ENCODE measurements at regions not wholly inside any gene's neighbourhood (a gene's known extent, or its start where the extent isn't known, plus 50 kb on each side); places are given as distances from the start of the nearest gene placed in this dataset.

DNA sequence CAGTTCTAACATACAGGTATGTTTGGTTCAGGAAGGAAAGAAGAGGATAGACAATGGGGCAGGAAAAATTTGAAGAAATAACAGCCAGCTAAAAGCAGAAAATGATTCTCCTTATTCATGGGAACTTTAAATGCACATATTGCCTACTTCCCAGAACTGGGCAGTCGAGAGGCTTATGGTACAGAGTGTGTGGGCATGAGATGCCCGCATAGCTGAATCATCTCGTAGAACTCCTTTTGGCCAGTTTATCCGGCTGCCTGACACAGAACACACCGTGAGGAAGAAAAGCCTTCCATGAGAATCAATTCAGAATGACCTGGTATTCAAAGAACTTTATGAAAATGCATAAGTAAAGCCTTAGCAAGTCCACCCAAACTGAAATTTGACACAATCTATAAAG, 471.6 kb downstream of the SH2D4B start:
- 79 to 88% methylated on average over 5 of the region's 5 CpGs for WGBS, 2 donors
- Histone ChIP-seq H3K36me3 (no peaks in the 10 kb centered on the region), H3K9me3 (no peaks in the 10 kb centered on the region), H3K27me3 (no peaks in the 10 kb centered on the region), H3K4me1 (no peaks in the 10 kb centered on the region), H3K27ac (no peak overlapping the region), H3K4me3 (no peak overlapping the region)
- TF ChIP-seq, protein P1, sequence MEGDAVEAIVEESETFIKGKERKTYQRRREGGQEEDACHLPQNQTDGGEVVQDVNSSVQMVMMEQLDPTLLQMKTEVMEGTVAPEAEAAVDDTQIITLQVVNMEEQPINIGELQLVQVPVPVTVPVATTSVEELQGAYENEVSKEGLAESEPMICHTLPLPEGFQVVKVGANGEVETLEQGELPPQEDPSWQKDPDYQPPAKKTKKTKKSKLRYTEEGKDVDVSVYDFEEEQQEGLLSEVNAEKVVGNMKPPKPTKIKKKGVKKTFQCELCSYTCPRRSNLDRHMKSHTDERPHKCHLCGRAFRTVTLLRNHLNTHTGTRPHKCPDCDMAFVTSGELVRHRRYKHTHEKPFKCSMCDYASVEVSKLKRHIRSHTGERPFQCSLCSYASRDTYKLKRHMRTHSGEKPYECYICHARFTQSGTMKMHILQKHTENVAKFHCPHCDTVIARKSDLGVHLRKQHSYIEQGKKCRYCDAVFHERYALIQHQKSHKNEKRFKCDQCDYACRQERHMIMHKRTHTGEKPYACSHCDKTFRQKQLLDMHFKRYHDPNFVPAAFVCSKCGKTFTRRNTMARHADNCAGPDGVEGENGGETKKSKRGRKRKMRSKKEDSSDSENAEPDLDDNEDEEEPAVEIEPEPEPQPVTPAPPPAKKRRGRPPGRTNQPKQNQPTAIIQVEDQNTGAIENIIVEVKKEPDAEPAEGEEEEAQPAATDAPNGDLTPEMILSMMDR (IDR thresholded peaks at IDR 0.05) = no peak
- TF ChIP-seq POLR2A (IDR thresholded peaks at IDR 0.05) = no peak
- no peak for TF ChIP-seq EP300 (IDR thresholded peaks at IDR 0.05)
- DNase-seq (ENCODE audit: low spot score in 2 of 2) = no peak

DNA sequence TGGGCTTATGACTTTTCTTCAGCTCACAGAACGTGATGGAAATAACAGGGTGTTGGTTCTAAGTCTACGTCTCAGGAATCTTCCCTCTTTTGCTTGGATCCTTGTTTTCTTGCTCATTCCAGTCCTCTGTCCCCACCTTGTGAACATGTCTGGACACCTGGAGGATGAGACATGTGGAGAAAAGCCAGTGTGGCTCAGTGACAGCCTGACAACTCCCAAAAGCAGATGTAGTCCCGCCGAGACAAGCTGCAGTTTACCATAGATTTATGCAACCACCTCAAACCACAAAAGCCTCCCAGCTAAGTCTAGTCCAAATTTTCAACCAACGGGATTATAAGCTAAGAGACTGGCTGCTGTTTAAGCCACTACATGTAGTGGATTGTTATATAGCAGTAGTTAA, 476.1 kb downstream of the SH2D4B start:
- Histone ChIP-seq H3K27ac (no peak overlapping the region), H3K36me3 (no peaks in the 10 kb centered on the region), H3K9me3 (no peaks in the 10 kb centered on the region), H3K27me3 (no peaks in the 10 kb centered on the region), H3K4me1 (no peaks in the 10 kb centered on the region), H3K4me3 (no peak overlapping the region)
- TF ChIP-seq EP300 (IDR thresholded peaks at IDR 0.05) (no peak), POLR2A (IDR thresholded peaks at IDR 0.05) (no peak)
- TF ChIP-seq, protein P1 (IDR thresholded peaks at IDR 0.05) = no peak
- 47 to 68% methylated on average over 5 of the region's 5 CpGs for WGBS, 2 donors
- no peak for DNase-seq (ENCODE audit: low spot score in 2 of 2)

DNA sequence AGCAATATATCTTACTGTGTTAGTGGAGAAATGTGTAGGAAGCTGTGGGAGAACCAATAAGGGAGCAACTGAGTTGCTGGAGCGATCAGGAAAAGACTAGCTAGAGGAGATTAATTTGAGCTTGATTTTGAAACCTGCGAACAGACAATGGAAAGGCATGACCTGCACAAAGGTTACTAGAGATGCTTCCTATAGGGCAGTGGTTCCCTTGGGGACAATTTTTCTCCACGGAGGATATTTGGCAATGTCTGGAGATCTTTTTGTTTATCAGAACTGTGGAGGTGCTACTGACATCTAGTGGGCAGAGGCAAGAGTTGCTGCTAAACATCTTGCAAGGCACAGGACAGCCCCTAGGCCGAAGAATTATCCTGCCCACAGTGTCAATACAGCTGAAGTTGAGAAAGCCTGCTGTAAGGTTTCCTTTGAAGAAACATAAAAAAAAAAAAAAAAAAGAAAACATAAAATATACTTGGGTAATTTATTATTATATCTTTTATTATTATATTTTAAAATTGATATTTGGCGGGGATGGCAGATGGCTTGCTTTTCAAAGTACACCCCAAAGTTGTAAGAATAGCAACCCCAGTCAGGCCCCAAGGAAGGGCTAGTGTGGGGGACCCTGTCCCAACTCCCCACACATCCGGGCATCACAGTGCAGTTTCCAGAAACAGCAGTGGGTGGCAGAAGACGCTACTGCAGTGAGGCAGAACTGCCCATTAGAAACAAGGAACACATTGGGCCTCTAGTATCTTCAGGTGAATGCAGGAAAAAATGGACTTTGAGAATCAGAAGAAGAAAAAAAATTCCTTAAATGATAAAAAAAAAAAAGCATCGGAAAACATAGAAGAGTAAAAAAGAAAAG, 481.6 kb downstream of the SH2D4B start:
- DNase-seq (ENCODE audit: low spot score in 2 of 2) = no peak

DNA sequence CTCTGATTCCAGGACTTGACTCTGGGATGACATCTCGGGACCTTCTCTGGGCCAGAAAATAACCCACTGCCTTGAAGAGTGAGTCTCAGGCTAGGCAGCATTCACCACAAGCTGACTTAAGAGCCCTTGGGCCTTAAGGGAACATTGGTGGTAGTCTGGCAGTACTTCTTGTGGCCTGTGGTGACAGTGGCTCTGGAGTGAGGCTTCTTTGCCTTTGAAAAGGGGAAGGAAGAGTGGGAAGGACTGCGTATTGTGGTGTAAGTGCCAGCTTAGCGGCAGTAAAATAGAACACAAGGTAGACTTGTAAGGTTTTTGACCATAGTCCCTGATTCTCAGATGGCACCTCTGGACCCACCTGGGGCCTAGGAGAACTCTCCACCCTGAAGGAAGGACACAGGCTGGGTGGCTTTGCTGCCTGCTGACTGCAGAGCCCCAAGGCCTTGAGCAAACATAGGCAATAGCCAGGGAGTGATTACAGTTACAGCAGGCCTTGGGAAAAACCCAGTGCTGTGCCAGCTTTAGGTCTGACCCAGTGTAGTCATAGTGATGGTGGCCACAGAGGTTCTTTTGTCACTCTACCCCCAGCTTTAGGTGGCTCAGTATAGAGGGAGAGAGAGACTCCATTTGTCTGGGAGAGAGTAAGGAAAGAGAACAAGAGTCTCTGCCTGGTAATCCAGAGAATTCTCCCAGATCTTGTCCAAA, 483.9 kb downstream of the SH2D4B start:
- H3K27ac ChIP-seq = no peak overlapping the region
- WGBS, 2 donors = 70 to 81% methylated on average over 3 of the region's 3 CpGs
- H3K4me3 ChIP-seq = no peak overlapping the region
- peaks cover 0 to 4% (median 0%) of the 10 kb centered on the region in 4 donors for H3K4me1 ChIP-seq
- TF ChIP-seq, protein P1 (IDR thresholded peaks at IDR 0.05) = no peak
- TF ChIP-seq POLR2A (IDR thresholded peaks at IDR 0.05) = no peak
- no peak for TF ChIP-seq EP300 (IDR thresholded peaks at IDR 0.05)
- H3K36me3 ChIP-seq = no peaks in the 10 kb centered on the region
- H3K9me3 ChIP-seq = no peaks in the 10 kb centered on the region
- DNase-seq (ENCODE audit: low spot score in 2 of 2) = no peak
- no peaks in the 10 kb centered on the region for H3K27me3 ChIP-seq

More for the DNA sequence above, 481.6 kb downstream of the SH2D4B start:
- 48 to 49% methylated on average over 8 of the region's 8 CpGs for WGBS, 2 donors
- Histone ChIP-seq H3K27ac (no peak overlapping the region), H3K4me3 (no peak overlapping the region), H3K9me3 (no peaks in the 10 kb centered on the region), H3K4me1 (peaks cover 0 to 4% (median 0%) of the 10 kb centered on the region in 4 donors), H3K36me3 (no peaks in the 10 kb centered on the region), H3K27me3 (no peaks in the 10 kb centered on the region)
- TF ChIP-seq, protein P1 (IDR thresholded peaks at IDR 0.05) = peak; percentile 2 to 45 (median 30)
- no peak for TF ChIP-seq EP300 (IDR thresholded peaks at IDR 0.05)

DNA sequence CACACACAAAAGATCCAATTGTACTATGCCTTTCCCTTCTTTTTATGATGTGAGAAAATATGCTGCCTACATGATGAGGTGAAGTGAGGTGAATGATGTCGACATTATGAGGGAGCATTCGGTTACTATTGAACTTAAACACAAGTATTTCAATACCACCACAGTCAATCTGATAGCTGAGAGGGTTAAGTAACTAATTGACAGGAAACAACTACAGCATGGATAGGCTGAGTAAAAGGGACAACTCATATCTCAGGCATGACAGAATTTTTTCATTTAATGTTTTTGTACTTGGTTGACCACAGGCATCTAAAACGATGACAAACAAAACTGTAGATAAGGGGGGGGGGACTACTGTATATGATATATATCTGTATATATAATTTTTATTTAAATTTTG, 488.9 kb downstream of the SH2D4B start:
- Histone ChIP-seq H3K4me3 (no peak overlapping the region), H3K27me3 (no peaks in the 10 kb centered on the region), H3K27ac (no peak overlapping the region), H3K4me1 (no peaks in the 10 kb centered on the region), H3K9me3 (no peaks in the 10 kb centered on the region), H3K36me3 (no peaks in the 10 kb centered on the region)
- TF ChIP-seq POLR2A (IDR thresholded peaks at IDR 0.05) (no peak), EP300 (IDR thresholded peaks at IDR 0.05) (no peak)
- TF ChIP-seq, protein P1 (IDR thresholded peaks at IDR 0.05) = no peak
- no peak for DNase-seq (ENCODE audit: low spot score in 2 of 2)
- 34 to 45% methylated on average over 3 of the region's 3 CpGs for WGBS, 2 donors

All from tibial nerve (tissue), 4 donors.